ENCODE measurements at regions not wholly inside any gene's neighbourhood (a gene's known extent, or its start where the extent isn't known, plus 50 kb on each side); places are given as distances from the start of the nearest gene placed in this dataset.

- TF ChIP-seq WT1 (tag by site-specific recombination; IDR thresholded peaks at IDR 0.05): no peak
- TF ChIP-seq, protein P1, sequence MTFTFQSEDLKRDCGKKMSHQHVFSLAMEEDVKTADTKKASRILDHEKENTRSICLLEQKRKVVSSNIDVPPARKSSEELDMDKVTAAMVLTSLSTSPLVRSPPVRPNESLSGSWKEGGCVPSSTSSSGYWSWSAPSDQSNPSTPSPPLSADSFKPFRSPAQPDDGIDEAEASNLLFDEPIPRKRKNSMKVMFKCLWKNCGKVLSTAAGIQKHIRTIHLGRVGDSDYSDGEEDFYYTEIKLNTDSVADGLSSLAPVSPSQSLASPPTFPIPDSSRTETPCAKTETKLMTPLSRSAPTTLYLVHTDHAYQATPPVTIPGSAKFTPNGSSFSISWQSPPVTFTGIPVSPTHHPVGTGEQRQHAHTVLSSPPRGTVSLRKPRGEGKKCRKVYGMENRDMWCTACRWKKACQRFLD (tag by site-specific recombination; IDR thresholded peaks at IDR 0.05): no peak
- no peak for TF ChIP-seq ZIC2 (tag by site-specific recombination; IDR thresholded peaks at IDR 0.05)
- no peak for TF ChIP-seq ZNF76 (tag by site-specific recombination; IDR thresholded peaks at IDR 0.05; ENCODE audit: borderline replicate concordance, low read depth)
- TF ChIP-seq ZNF701 (tag by site-specific recombination; IDR thresholded peaks at IDR 0.05): no peak
- TF ChIP-seq ZNF133 (tag by site-specific recombination; IDR thresholded peaks at IDR 0.05): no peak
Measured at GRCh38 chr4:108417923-108418322, 202.5 kb upstream of the RPL34 start (continued).

GRCh38 chr4:108416831-108417230, 203.5 kb upstream of the RPL34 start:
- POLR2A ChIA-PET: no interaction called here
- Histone ChIP-seq H3K27ac (ENCODE audit: extremely low read depth, low read depth, low read length) (no peak overlapping the region), H3K36me3 (ENCODE audit: control insufficient read depth in 2 of 2, insufficient read depth in 1 of 2, low read length in 2 of 2) (no peaks in the 10 kb centered on the region), H3K4me3 (ENCODE audit: low read depth, low read length) (no peak overlapping the region), H3K4me1 (ENCODE audit: control insufficient read depth, insufficient read depth, low read length) (no peaks in the 10 kb centered on the region), H3K9me3 (ENCODE audit: control insufficient read depth, insufficient read depth, low read depth, low read length) (no peaks in the 10 kb centered on the region)
- no peak for TF ChIP-seq ZNF174 (tag by site-specific recombination; IDR thresholded peaks at IDR 0.05)
- TF ChIP-seq, protein P2, sequence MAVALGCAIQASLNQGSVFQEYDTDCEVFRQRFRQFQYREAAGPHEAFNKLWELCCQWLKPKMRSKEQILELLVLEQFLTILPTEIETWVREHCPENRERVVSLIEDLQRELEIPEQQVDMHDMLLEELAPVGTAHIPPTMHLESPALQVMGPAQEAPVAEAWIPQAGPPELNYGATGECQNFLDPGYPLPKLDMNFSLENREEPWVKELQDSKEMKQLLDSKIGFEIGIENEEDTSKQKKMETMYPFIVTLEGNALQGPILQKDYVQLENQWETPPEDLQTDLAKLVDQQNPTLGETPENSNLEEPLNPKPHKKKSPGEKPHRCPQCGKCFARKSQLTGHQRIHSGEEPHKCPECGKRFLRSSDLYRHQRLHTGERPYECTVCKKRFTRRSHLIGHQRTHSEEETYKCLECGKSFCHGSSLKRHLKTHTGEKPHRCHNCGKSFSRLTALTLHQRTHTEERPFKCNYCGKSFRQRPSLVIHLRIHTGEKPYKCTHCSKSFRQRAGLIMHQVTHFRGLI (tag by site-specific recombination; IDR thresholded peaks at IDR 0.05): no peak
- TF ChIP-seq ZNF830 (tag by site-specific recombination; IDR thresholded peaks at IDR 0.05; ENCODE audit: low read depth): no peak
- TF ChIP-seq PATZ1 (tag by site-specific recombination; IDR thresholded peaks at IDR 0.05): no peak
- TF ChIP-seq ZBTB10 (tag by site-specific recombination; IDR thresholded peaks at IDR 0.05): no peak
- no peak for TF ChIP-seq WT1 (tag by site-specific recombination; IDR thresholded peaks at IDR 0.05)
- CTCF ChIA-PET: no interaction called here

DNA sequence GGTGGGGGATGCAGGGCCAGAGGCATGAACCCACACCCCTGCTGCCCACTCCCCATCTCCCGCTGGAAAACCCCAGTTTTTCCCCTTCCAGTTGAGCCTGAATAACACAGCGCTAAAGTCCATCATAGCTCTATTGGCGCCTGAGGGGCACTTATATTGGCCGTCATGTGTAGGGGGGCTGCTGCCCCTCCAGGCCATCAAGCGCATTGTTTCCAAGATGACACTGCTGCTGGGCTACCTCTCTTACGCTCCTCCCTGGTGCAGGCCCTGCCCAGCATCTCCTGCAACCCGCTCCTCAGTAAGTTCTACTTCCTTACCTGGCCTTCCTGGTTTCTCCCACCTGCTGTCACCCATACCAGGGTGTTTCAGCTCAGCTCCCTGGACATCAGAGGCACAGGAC, 205.0 kb upstream of the RPL34 start:
- H3K36me3 ChIP-seq (ENCODE audit: control insufficient read depth in 2 of 2, insufficient read depth in 1 of 2, low read length in 2 of 2): no peaks in the 10 kb centered on the region
- ChIA-PET CTCF (no interaction called here), POLR2A (no interaction called here)
- TF ChIP-seq ZNF140 (tag by site-specific recombination; IDR thresholded peaks at IDR 0.05): no peak
- H3K27ac ChIP-seq (ENCODE audit: extremely low read depth, low read depth, low read length): no peak overlapping the region
- no peaks in the 10 kb centered on the region for H3K4me1 ChIP-seq (ENCODE audit: control insufficient read depth, insufficient read depth, low read length)
- H3K4me3 ChIP-seq (ENCODE audit: low read depth, low read length): no peak overlapping the region
- no peaks in the 10 kb centered on the region for H3K9me3 ChIP-seq (ENCODE audit: control insufficient read depth, insufficient read depth, low read depth, low read length)

- ChIA-PET CTCF (no interaction called here), POLR2A (no interaction called here)
- H3K9me3 ChIP-seq (ENCODE audit: control insufficient read depth, insufficient read depth, low read depth, low read length): no peaks in the 10 kb centered on the region
- H3K4me1 ChIP-seq (ENCODE audit: control insufficient read depth, insufficient read depth, low read length): no peaks in the 10 kb centered on the region
- no peak overlapping the region for H3K27ac ChIP-seq (ENCODE audit: extremely low read depth, low read depth, low read length)
- H3K36me3 ChIP-seq (ENCODE audit: control insufficient read depth in 2 of 2, insufficient read depth in 1 of 2, low read length in 2 of 2): no peaks in the 10 kb centered on the region
- H3K4me3 ChIP-seq (ENCODE audit: low read depth, low read length): no peak overlapping the region
- TF ChIP-seq ZNF140 (tag by site-specific recombination; IDR thresholded peaks at IDR 0.05) (no peak), ZNF76 (tag by site-specific recombination; IDR thresholded peaks at IDR 0.05; ENCODE audit: borderline replicate concordance, low read depth) (no peak), ZNF223 (tag by site-specific recombination; IDR thresholded peaks at IDR 0.05) (no peak), ZNF146 (tag by site-specific recombination; IDR thresholded peaks at IDR 0.05) (no peak), GFI1B (tag by site-specific recombination; IDR thresholded peaks at IDR 0.05) (no peak), BCL11B (tag by site-specific recombination; IDR thresholded peaks at IDR 0.05; ENCODE audit: low read depth) (no peak), ZNF629 (tag by site-specific recombination; IDR thresholded peaks at IDR 0.05) (no peak), ZBTB17 (tag by site-specific recombination; IDR thresholded peaks at IDR 0.05) (no peak), ZNF561 (tag by site-specific recombination; IDR thresholded peaks at IDR 0.05; ENCODE audit: borderline replicate concordance) (no peak), ZNF324 (tag by site-specific recombination; IDR thresholded peaks at IDR 0.05) (no peak), ZSCAN18 (tag by site-specific recombination; IDR thresholded peaks at IDR 0.05) (no peak)
- TF ChIP-seq, protein P1 (tag by site-specific recombination; IDR thresholded peaks at IDR 0.05): no peak
Measured at GRCh38 chr4:108411836-108412235, 208.5 kb upstream of the RPL34 start.
